ENCODE measurements at regions not wholly inside any gene's neighbourhood (a gene's known extent, or its start where the extent isn't known, plus 50 kb on each side); places are given as distances from the start of the nearest gene placed in this dataset.

- TF ChIP-seq CREM (IDR thresholded peaks at IDR 0.05; ENCODE audit: low read depth) (no peak), CEBPZ (IDR thresholded peaks at IDR 0.05; ENCODE audit: low read depth, low read length) (no peak)
Measured at GRCh38 chr5:118701791-118702190, 286.6 kb downstream of the DTWD2 start (continued).

DNA sequence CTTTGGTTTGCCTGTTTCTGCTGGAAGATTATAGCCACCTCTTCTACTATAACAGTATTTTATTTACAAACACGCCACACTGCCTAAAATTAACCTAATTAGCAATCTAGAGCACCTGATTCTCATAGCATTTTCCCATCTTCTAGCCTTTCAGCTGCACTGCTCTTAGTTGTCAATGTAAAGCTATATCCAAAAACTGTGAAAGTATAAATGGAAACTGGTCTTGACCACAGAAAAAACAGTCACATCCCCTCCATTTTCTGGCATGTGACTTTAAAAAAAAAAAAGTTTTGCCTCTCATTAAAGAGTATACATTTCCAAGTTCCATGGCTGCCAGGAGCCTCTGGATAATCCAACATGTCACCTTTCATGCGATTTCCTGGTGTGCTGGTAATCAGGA lies 287.8 kb downstream of the DTWD2 start:
- ATAC-seq (no peak), FAIRE-seq (no peak), DNase-seq (ENCODE audit: low read depth, low spot score) (no peak)
- no peak overlapping the region for H3K4me3 ChIP-seq
- intact Hi-C loops (cut with micrococcal nuclease; ENCODE audit: unreplicated experiment) (no loop called here), in situ Hi-C loops (cut with MboI) (no loop called here)
- no TSS peak for BruUV-seq (replicated peaks)
- SMC1A ChIA-PET (ENCODE audit: uncharacterized antibody, unreplicated experiment): interaction anchor here (1.2 to 1.4 kb wide), 3 partner anchors 9 to 23 kb away, joined by 3 to 4 read pairs (median 3); no protein-coding TSS in a partner anchor
- H3K9me3 ChIP-seq (replicated peaks; ENCODE audit: control insufficient read depth, insufficient read depth, low read length): no peaks in the 10 kb centered on the region; the same call in 2 of the 3 replicates
- POLR2A ChIA-PET: no interaction called here
- RAD21 ChIA-PET (ENCODE audit: unreplicated experiment): no interaction called here
- H3K27ac ChIP-seq (ENCODE audit: control insufficient read depth, insufficient read depth): no peak overlapping the region
- 11% methylated on average over 2 of the region's 2 CpGs for WGBS (ENCODE audit: insufficient coverage, insufficient replicate concordance, low lambda C conversion rate, missing lambda C conversion rate)
- TF ChIP-seq CEBPZ (IDR thresholded peaks at IDR 0.05; ENCODE audit: low read depth, low read length): no peak
- no peak for TF ChIP-seq CHD4 (IDR thresholded peaks at IDR 0.05)
- TF ChIP-seq RBBP5 (conservative IDR thresholded peaks at IDR 0.05): no peak
- no peak for TF ChIP-seq POLR2AphosphoS5 (IDR thresholded peaks at IDR 0.05; ENCODE audit: low read length)
- TF ChIP-seq, protein P1, sequence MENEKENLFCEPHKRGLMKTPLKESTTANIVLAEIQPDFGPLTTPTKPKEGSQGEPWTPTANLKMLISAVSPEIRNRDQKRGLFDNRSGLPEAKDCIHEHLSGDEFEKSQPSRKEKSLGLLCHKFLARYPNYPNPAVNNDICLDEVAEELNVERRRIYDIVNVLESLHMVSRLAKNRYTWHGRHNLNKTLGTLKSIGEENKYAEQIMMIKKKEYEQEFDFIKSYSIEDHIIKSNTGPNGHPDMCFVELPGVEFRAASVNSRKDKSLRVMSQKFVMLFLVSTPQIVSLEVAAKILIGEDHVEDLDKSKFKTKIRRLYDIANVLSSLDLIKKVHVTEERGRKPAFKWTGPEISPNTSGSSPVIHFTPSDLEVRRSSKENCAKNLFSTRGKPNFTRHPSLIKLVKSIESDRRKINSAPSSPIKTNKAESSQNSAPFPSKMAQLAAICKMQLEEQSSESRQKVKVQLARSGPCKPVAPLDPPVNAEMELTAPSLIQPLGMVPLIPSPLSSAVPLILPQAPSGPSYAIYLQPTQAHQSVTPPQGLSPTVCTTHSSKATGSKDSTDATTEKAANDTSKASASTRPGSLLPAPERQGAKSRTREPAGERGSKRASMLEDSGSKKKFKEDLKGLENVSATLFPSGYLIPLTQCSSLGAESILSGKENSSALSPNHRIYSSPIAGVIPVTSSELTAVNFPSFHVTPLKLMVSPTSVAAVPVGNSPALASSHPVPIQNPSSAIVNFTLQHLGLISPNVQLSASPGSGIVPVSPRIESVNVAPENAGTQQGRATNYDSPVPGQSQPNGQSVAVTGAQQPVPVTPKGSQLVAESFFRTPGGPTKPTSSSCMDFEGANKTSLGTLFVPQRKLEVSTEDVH (IDR thresholded peaks at IDR 0.05; ENCODE audit: low read depth, partially characterized antibody): no peak
- TF ChIP-seq EED (IDR thresholded peaks at IDR 0.05; ENCODE audit: low read depth): no peak
- no peaks in the 10 kb centered on the region for H3K79me2 ChIP-seq (ENCODE audit: control insufficient read depth, insufficient read depth, low read length)
- H3K4me2 ChIP-seq (ENCODE audit: control insufficient read depth, insufficient read depth): no peak overlapping the region
- CTCF ChIA-PET: interaction anchor here (0.7 to 1.7 kb wide), 2 partner anchors 11 to 1246 kb away, joined by 3 read pairs; no protein-coding TSS in a partner anchor
- no peak overlapping the region for H2AFZ ChIP-seq (ENCODE audit: control insufficient read depth, low read depth, low read length)
- H3K9ac ChIP-seq (ENCODE audit: control insufficient read depth, insufficient read depth, low read length): no peak overlapping the region
- H3K27me3 ChIP-seq (replicated peaks in 1 of 2; ENCODE audit: control insufficient read depth in 2 of 2, insufficient read depth in 2 of 2, low read length in 1 of 2): no peaks in the 10 kb centered on the region
- H4K20me1 ChIP-seq (ENCODE audit: control insufficient read depth, insufficient read depth): no peaks in the 10 kb centered on the region
- no peaks in the 10 kb centered on the region for H3K4me1 ChIP-seq (ENCODE audit: control insufficient read depth, insufficient read depth, low read length)
- no peaks in the 10 kb centered on the region for H3K36me3 ChIP-seq (ENCODE audit: control insufficient read depth in 2 of 2, insufficient read depth in 2 of 2, low read length in 1 of 2)

Measured in GM12878 (cell line).